ENCODE measurements at regions not wholly inside any gene's neighbourhood (a gene's known extent, or its start where the extent isn't known, plus 50 kb on each side); places are given as distances from the start of the nearest gene placed in this dataset.

DNA sequence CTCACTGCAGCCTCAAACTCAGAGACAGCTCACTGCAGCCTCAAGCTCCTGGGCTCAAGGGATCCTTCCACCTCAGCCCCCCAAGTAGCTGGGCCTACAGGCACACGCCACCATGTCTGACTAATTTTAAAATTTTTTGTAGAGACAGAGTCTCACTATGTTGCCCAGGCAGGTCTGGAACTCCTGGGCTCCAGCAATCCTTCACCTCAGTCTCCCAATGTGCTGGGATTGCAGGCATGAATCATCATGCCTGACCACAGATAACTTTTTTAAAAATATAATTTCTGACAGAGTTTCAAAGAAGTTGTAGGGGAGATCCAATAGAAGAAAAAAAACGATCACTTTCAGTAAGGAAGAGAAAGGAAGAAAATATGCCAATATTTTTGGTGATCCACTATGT lies 189.7 kb upstream of the CDKN3 start:
- no peak for TF ChIP-seq POLR2A (IDR thresholded peaks at IDR 0.05; ENCODE audit: low read depth, low read length)
- TF ChIP-seq POLR2AphosphoS5 (IDR thresholded peaks at IDR 0.05; ENCODE audit: low read depth, low read length) = no peak

Measured in GM12892 (cell line).